ENCODE measurements at regions not wholly inside any gene's neighbourhood (a gene's known extent, or its start where the extent isn't known, plus 50 kb on each side); places are given as distances from the start of the nearest gene placed in this dataset.
"Not testable (repeated sequence)": the region's sequence is repeated elsewhere in the genome, so short reads cannot be mapped to it uniquely, and the experiment has no call there.

DNA sequence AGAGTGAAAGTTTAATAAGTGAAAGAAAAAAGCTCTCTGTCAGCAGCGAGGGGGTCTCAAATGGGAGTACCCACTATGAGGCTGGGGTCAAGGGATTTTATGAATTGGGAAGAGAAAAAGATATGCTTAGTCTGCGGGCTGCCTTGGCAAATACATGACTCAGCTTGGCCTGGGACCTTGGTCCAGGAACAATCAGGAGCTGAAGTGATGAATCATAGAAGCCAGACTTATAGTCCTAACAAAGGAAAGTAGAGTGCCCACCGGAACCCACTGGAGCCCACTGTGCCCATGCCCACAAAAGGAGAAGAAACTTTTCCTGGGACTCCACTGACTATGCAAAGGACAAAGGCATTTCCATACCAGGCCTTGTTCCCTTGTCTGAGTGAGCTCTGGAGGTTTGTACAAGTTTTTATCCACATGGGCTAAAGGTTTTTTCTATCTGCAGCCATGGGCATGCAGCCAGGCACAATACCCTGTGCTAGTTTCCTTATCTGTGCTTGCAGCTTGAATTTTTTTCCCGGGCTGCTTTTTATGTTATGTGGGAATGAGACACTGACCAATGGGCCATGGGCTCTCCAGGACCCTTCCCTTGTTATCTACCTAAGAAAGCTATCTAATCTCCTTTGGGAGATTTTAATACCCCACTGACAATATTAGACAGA is 201.7 kb downstream of the FAM133A start:
- no peak overlapping the region for H3K4me3 ChIP-seq (ENCODE audit: low read length)
- H3K27ac ChIP-seq (ENCODE audit: low read length) = no peak overlapping the region
- H3K9me2 ChIP-seq (ENCODE audit: insufficient read depth, low read length) = no peaks in the 10 kb centered on the region
- no peaks in the 10 kb centered on the region for H3F3A ChIP-seq (ENCODE audit: insufficient read depth, low read length, poor library complexity, severe bottlenecking)
- H3K9ac ChIP-seq (ENCODE audit: low read length) = no peak overlapping the region
- H3K36me3 ChIP-seq (ENCODE audit: insufficient read depth, low read length) = no peaks in the 10 kb centered on the region
- no peaks in the 10 kb centered on the region for H4K20me1 ChIP-seq (ENCODE audit: insufficient read depth)
- no peaks in the 10 kb centered on the region for H3K79me2 ChIP-seq (replicated peaks; ENCODE audit: insufficient read depth, low read length)
- H3K9me3 ChIP-seq (ENCODE audit: low read length) = no peaks in the 10 kb centered on the region
- H2AFZ ChIP-seq (ENCODE audit: low read depth, low read length) = no peak overlapping the region
- no peaks in the 10 kb centered on the region for H3K27me3 ChIP-seq (ENCODE audit: insufficient read depth, low read depth, low read length)
- no peak for TF ChIP-seq POLR2AphosphoS5 (IDR thresholded peaks at IDR 0.05)
- TF ChIP-seq RAD21 (conservative IDR thresholded peaks at IDR 0.05) = no peak
- TF ChIP-seq, protein P1, sequence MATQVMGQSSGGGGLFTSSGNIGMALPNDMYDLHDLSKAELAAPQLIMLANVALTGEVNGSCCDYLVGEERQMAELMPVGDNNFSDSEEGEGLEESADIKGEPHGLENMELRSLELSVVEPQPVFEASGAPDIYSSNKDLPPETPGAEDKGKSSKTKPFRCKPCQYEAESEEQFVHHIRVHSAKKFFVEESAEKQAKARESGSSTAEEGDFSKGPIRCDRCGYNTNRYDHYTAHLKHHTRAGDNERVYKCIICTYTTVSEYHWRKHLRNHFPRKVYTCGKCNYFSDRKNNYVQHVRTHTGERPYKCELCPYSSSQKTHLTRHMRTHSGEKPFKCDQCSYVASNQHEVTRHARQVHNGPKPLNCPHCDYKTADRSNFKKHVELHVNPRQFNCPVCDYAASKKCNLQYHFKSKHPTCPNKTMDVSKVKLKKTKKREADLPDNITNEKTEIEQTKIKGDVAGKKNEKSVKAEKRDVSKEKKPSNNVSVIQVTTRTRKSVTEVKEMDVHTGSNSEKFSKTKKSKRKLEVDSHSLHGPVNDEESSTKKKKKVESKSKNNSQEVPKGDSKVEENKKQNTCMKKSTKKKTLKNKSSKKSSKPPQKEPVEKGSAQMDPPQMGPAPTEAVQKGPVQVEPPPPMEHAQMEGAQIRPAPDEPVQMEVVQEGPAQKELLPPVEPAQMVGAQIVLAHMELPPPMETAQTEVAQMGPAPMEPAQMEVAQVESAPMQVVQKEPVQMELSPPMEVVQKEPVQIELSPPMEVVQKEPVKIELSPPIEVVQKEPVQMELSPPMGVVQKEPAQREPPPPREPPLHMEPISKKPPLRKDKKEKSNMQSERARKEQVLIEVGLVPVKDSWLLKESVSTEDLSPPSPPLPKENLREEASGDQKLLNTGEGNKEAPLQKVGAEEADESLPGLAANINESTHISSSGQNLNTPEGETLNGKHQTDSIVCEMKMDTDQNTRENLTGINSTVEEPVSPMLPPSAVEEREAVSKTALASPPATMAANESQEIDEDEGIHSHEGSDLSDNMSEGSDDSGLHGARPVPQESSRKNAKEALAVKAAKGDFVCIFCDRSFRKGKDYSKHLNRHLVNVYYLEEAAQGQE (IDR thresholded peaks at IDR 0.05; ENCODE audit: borderline replicate concordance) = no peak
- no peak for TF ChIP-seq EP300 (conservative IDR thresholded peaks at IDR 0.05; ENCODE audit: poor library complexity, severe bottlenecking)
- TF ChIP-seq MXI1 (conservative IDR thresholded peaks at IDR 0.05; ENCODE audit: poor library complexity, severe bottlenecking) = no peak
- no peak for TF ChIP-seq SMC3 (conservative IDR thresholded peaks at IDR 0.05; ENCODE audit: poor library complexity)
- TF ChIP-seq, protein P2, sequence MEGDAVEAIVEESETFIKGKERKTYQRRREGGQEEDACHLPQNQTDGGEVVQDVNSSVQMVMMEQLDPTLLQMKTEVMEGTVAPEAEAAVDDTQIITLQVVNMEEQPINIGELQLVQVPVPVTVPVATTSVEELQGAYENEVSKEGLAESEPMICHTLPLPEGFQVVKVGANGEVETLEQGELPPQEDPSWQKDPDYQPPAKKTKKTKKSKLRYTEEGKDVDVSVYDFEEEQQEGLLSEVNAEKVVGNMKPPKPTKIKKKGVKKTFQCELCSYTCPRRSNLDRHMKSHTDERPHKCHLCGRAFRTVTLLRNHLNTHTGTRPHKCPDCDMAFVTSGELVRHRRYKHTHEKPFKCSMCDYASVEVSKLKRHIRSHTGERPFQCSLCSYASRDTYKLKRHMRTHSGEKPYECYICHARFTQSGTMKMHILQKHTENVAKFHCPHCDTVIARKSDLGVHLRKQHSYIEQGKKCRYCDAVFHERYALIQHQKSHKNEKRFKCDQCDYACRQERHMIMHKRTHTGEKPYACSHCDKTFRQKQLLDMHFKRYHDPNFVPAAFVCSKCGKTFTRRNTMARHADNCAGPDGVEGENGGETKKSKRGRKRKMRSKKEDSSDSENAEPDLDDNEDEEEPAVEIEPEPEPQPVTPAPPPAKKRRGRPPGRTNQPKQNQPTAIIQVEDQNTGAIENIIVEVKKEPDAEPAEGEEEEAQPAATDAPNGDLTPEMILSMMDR (IDR thresholded peaks at IDR 0.05; ENCODE audit: poor library complexity, severe bottlenecking) = no peak
- no peak for TF ChIP-seq TAF1 (IDR thresholded peaks at IDR 0.05; ENCODE audit: low read depth)
- TF ChIP-seq EZH2 (IDR thresholded peaks at IDR 0.05; ENCODE audit: borderline replicate concordance, insufficient read depth, low read length, poor library complexity, severe bottlenecking) = no peak
- H3K4me2 ChIP-seq (ENCODE audit: low read length) = no peak overlapping the region

DNA sequence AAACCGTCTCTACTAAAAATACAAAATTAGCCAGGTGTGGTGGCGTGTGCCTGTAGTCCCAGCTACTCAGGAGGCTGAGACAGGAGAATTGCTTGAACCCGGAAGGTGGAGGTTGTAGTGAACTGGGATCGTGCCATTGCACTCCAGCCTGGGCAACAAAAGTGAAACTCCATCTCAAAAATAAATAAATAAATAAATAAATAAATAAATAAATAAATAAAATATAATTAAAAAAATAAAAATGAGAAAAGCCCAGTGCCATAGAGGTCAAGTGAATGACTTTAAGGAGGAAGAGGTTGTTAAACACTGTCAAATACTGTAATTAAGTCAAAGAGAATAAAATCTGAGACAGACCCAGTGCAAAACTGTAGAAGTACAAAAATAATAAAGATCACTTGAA is 247.0 kb downstream of the FAM133A start:
- H3K9me2 ChIP-seq (ENCODE audit: insufficient read depth, low read length); H3K27ac ChIP-seq (ENCODE audit: low read length); H3K79me2 ChIP-seq (replicated peaks; ENCODE audit: insufficient read depth, low read length); H3K9ac ChIP-seq (ENCODE audit: low read length); H3K9me3 ChIP-seq (ENCODE audit: low read length); H2AFZ ChIP-seq (ENCODE audit: low read depth, low read length); H4K20me1 ChIP-seq (ENCODE audit: insufficient read depth); H3K27me3 ChIP-seq (ENCODE audit: insufficient read depth, low read depth, low read length); H3K36me3 ChIP-seq (ENCODE audit: insufficient read depth, low read length); H3F3A ChIP-seq (ENCODE audit: insufficient read depth, low read length, poor library complexity, severe bottlenecking); H3K4me2 ChIP-seq (ENCODE audit: low read length); H3K4me3 ChIP-seq (ENCODE audit: low read length): not testable (repeated sequence)

Data from neural cell (in vitro differentiated cells).